GM12878 (cell line): ENCODE measurements at regions not wholly inside any gene's neighbourhood (a gene's known extent, or its start where the extent isn't known, plus 50 kb on each side); places are given as distances from the start of the nearest gene placed in this dataset.

Experiments
- ATAC-seq: fragments of 200-7000 bp; cut with Tn5 transposase; 3 replicates; pipeline ENCODE4 v1.9.1; 2020; ENCODE audit warnings: mild to moderate bottlenecking, moderate library complexity
- BruUV-seq: library from RNA; stranded (reverse); fragments of 400-500 nt; replicated peaks from 2 replicates; lab custom pipeline; 2021; lab: Mats Ljungman, UMichigan
- CTCF ChIA-PET: fragments of 300-600 bp; sonication (Branson Sonifier 250); formaldehyde crosslinking; extraction: SDS; loops from one replicate; lab custom pipeline; 2021; ENCODE audit warnings: inconsistent platforms; lab: Yijun Ruan, JAX
- POLR2A ChIA-PET: fragments of 350-600 bp; formaldehyde crosslinking; extraction: SDS; loops from one replicate; lab custom pipeline; 2021; ENCODE audit warnings: inconsistent platforms; lab: Charles Lee
- RAD21 ChIA-PET: fragments of 300-600 bp; sonication (Branson Sonifier 250); formaldehyde crosslinking; loops from one replicate; lab custom pipeline; 2023; ENCODE audit warnings: antibody characterized with exemption; ENCODE audit not compliant: unreplicated experiment; lab: Charles Lee
- SMC1A ChIA-PET: fragments of 300-600 bp; sonication (Branson Sonifier 250); formaldehyde crosslinking; loops from one replicate; lab custom pipeline; 2023; ENCODE audit not compliant: unreplicated experiment, uncharacterized antibody; lab: Charles Lee
- DNase-seq: peaks from one replicate; pipeline ENCODE4 v3.0.0-alpha.2; 2011; ENCODE audit warnings: low read depth, low spot score
- FAIRE-seq: peaks from 3 replicates; lab custom pipeline; 2011; peaks lifted over from hg19 to GRCh38; lab: Jason Lieb, UNC
- H2AFZ ChIP-seq: 2 replicates; pipeline ENCODE4 v1.6.0; 2011; ENCODE audit warnings: low read depth, low read length, control low read depth; ENCODE audit not compliant: control insufficient read depth
- H3K27ac ChIP-seq: 2 replicates; pipeline ENCODE4 v1.5.1; 2011; ENCODE audit warnings: control low read depth; ENCODE audit not compliant: control insufficient read depth, insufficient read depth
- H3K27me3 ChIP-seq, 2 experiments: replicated peaks in 1 of 2; 2 replicates each; pipeline versions ENCODE4 v1.6.0 to v1.6.1; 2011; ENCODE audit warnings: low read length in 1 of 2; ENCODE audit not compliant: control insufficient read depth in 2 of 2, insufficient read depth in 2 of 2
- H3K36me3 ChIP-seq, 2 experiments: 2 replicates each; pipeline ENCODE4 v1.5.1; 2011; ENCODE audit warnings: low read length in 1 of 2; ENCODE audit not compliant: control insufficient read depth in 2 of 2, insufficient read depth in 2 of 2
- H3K4me1 ChIP-seq: 2 replicates; pipeline ENCODE4 v1.6.1; 2011; ENCODE audit warnings: mild to moderate bottlenecking, low read length, moderate library complexity, mixed read lengths; ENCODE audit not compliant: control insufficient read depth, insufficient read depth
- H3K4me2 ChIP-seq: 2 replicates; pipeline ENCODE4 v1.6.0; 2011; ENCODE audit warnings: control low read depth; ENCODE audit not compliant: control insufficient read depth, insufficient read depth
- H3K4me3 ChIP-seq: fragments of 200-600 bp; sonication (generic); 2 replicates; pipeline ENCODE4 v1.5.1; 2016
- H3K79me2 ChIP-seq: 2 replicates; pipeline ENCODE4 v1.6.0; 2011; ENCODE audit warnings: low read length; ENCODE audit not compliant: control insufficient read depth, insufficient read depth
- H3K9ac ChIP-seq: 2 replicates; pipeline ENCODE4 v1.8.0; 2011; ENCODE audit warnings: low read length, control low read depth, mixed read lengths; ENCODE audit not compliant: control insufficient read depth, insufficient read depth
- H3K9me3 ChIP-seq: replicated peaks from 3 replicates; pipeline ENCODE4 v1.5.1; 2011; ENCODE audit warnings: mild to moderate bottlenecking, low read length; ENCODE audit not compliant: control insufficient read depth, insufficient read depth
- H4K20me1 ChIP-seq: 2 replicates; pipeline ENCODE4 v1.6.0; 2011; ENCODE audit not compliant: control insufficient read depth, insufficient read depth
- EP300 ChIP-seq, 2 experiments: fragments of 150-350 bp in 1 of 2; IDR thresholded peaks; 2 replicates each; pipeline ENCODE4 v1.6.1; 2011 to 2012; ENCODE audit warnings: low read depth in 2 of 2, low read length in 2 of 2, borderline replicate concordance in 1 of 2, improper control_type of control experiment in 1 of 2, inconsistent platforms in 1 of 2; ENCODE audit not compliant: control insufficient read depth in 1 of 2
- FOXM1 ChIP-seq: IDR thresholded peaks from 2 replicates; pipeline ENCODE4 v1.6.1; 2012; ENCODE audit warnings: low read depth, mild to moderate bottlenecking, inconsistent platforms, low read length, moderate library complexity
- GABPA ChIP-seq: IDR thresholded peaks from 2 replicates; pipeline ENCODE4 v1.6.1; 2014; ENCODE audit warnings: antibody characterized with exemption, low read depth, mild to moderate bottlenecking, inconsistent platforms
- HCFC1 ChIP-seq: fragments of 150-350 bp; IDR thresholded peaks from 2 replicates; pipeline ENCODE4 v1.6.1; 2014; ENCODE audit warnings: low read length
- HDAC2 ChIP-seq: fragments of 200-600 bp; sonication (generic); IDR thresholded peaks from 2 replicates; pipeline ENCODE4 v1.6.1; 2017
- IRF4 ChIP-seq: IDR thresholded peaks from 2 replicates; pipeline ENCODE4 v1.6.1; 2011; ENCODE audit warnings: low read depth, low read length
- RELB ChIP-seq: fragments of 450-650 bp; IDR thresholded peaks from 2 replicates; pipeline ENCODE4 v1.6.1; 2017; ENCODE audit warnings: low read depth, mild to moderate bottlenecking, moderate library complexity
- SMAD5 ChIP-seq: IDR thresholded peaks from 2 replicates; pipeline ENCODE4 v1.6.1; 2016; ENCODE audit warnings: antibody characterized with exemption, low read depth
- SRF ChIP-seq, 2 experiments: IDR thresholded peaks; 2 replicates each; pipeline ENCODE4 v1.6.1; 2011; ENCODE audit warnings: low read depth in 2 of 2, low read length in 2 of 2, mild to moderate bottlenecking in 1 of 2, moderate library complexity in 1 of 2
- TCF3 ChIP-seq: IDR thresholded peaks from 2 replicates; pipeline ENCODE4 v1.6.1; 2012; ENCODE audit warnings: low read depth, mild to moderate bottlenecking, low read length, borderline replicate concordance; ENCODE audit not compliant: insufficient read depth
- ZNF24 ChIP-seq: fragments of 450-650 bp; IDR thresholded peaks from 2 replicates; pipeline ENCODE4 v1.6.1; 2017; ENCODE audit warnings: antibody characterized with exemption, mild to moderate bottlenecking
- WGBS: methylation state at CpG from one replicate; pipeline ENCODE4 v1.1.6; 2016; ENCODE audit warnings: low lambda C conversion rate; ENCODE audit not compliant: insufficient replicate concordance, insufficient coverage; ENCODE audit errors: missing lambda C conversion rate; 5-methylcytosine and 5-hydroxymethylcytosine counted together
- in situ Hi-C: fragments of 300-500 bp; cut with MboI; formaldehyde crosslinking; loops from 9 replicates; pipeline ENCODE4 v1.14.3; 2018; ENCODE audit warnings: mixed read lengths
- intact Hi-C: fragments of 100-400 bp; cut with micrococcal nuclease; formaldehyde crosslinking; loops from one replicate; pipeline ENCODE4 v1.14.2; 2022; ENCODE audit not compliant: unreplicated experiment

DNA sequence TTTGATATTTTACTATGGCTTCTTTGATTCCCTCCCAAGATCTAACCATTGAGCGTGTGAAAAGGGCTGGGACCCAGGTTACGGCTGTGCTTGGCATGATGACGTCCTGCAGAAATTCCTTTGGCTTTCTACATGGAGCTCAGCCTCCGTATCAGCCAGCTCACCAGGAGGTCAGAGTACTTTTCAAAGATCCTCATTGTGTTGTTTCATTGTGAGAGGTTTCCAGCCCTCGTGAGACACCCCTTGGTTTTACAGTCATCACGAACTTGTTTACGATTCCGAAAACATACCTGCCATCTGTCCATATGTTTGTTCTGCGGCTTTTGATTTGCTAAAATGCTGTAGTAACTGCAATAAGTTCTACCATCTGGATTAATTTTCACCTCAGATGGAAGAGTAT, 453.1 kb downstream of the TMEM121 start:
- Histone ChIP-seq H3K27me3 (no peaks in the 10 kb centered on the region), H3K9me3 (no peaks in the 10 kb centered on the region), H3K79me2 (no peaks in the 10 kb centered on the region), H4K20me1 (no peaks in the 10 kb centered on the region), H3K36me3 (no peaks in the 10 kb centered on the region), H3K4me2 (no peak overlapping the region), H3K9ac (no peak overlapping the region), H2AFZ (no peak overlapping the region), H3K4me1 (no peaks in the 10 kb centered on the region), H3K27ac (no peak overlapping the region), H3K4me3 (no peak overlapping the region)
- SMC1A ChIA-PET: no interaction called here
- CTCF ChIA-PET: no interaction called here
- RAD21 ChIA-PET: no interaction called here
- intact Hi-C loops: no loop called here
- POLR2A ChIA-PET: no interaction called here
- in situ Hi-C loops: no loop called here
- ATAC-seq: no peak
- no peak for FAIRE-seq
- no peak for TF ChIP-seq HDAC2
- no peak for TF ChIP-seq RELB
- TF ChIP-seq TCF3: no peak
- TF ChIP-seq IRF4: no peak
- TF ChIP-seq EP300 (IDR thresholded peaks at IDR 0.05; ENCODE audit: borderline replicate concordance in 1 of 2, control insufficient read depth in 1 of 2, low read depth in 2 of 2, low read length in 2 of 2): no peak
- no peak for TF ChIP-seq ZNF24
- TF ChIP-seq HCFC1: no peak
- TF ChIP-seq FOXM1: no peak
- no peak for TF ChIP-seq SRF (IDR thresholded peaks at IDR 0.05; ENCODE audit: low read depth in 2 of 2, low read length in 2 of 2)
- TF ChIP-seq SMAD5: no peak
- no peak for TF ChIP-seq GABPA
- WGBS: no CpG with 5 or more reads among the region's 9 CpGs
- no peak for DNase-seq
- no TSS peak for BruUV-seq
